H1 (cell line): ENCODE measurements at regions not wholly inside any gene's neighbourhood (a gene's known extent, or its start where the extent isn't known, plus 50 kb on each side); places are given as distances from the start of the nearest gene placed in this dataset.

ENCODE experiments used
- EGR1 ChIP-seq: IDR thresholded peaks from 2 replicates; pipeline ENCODE4 v1.6.1; 2011; ENCODE audit warnings: low read depth, low read length, borderline replicate concordance
- JUND ChIP-seq: IDR thresholded peaks from 2 replicates; pipeline ENCODE4 v1.6.1; 2011; ENCODE audit warnings: mild to moderate bottlenecking, improper control_type of control experiment, low read length
- MAFK ChIP-seq: IDR thresholded peaks from 2 replicates; pipeline ENCODE4 v1.6.1; 2012; ENCODE audit warnings: low read depth, mild to moderate bottlenecking, improper control_type of control experiment, low read length
- POLR2AphosphoS5 ChIP-seq: IDR thresholded peaks from 2 replicates; pipeline ENCODE4 v1.6.1; 2011; ENCODE audit warnings: low read depth, low read length
- POU5F1 ChIP-seq: IDR thresholded peaks from 2 replicates; pipeline ENCODE4 v1.6.1; 2011; ENCODE audit warnings: low read depth, mild to moderate bottlenecking, low read length, moderate library complexity
- RNF2 ChIP-seq: fragments of 200-900, 300-1000 bp; sonication (generic); IDR thresholded peaks from 2 replicates; pipeline ENCODE4 v1.7.1; 2016; ENCODE audit warnings: borderline replicate concordance, low read depth, mild to moderate bottlenecking, antibody characterized with exemption, low read length; ENCODE audit not compliant: poor library complexity, severe bottlenecking; ENCODE audit errors: missing control alignments
- SP2 ChIP-seq: IDR thresholded peaks from 2 replicates; pipeline ENCODE4 v1.6.1; 2012; ENCODE audit warnings: mild to moderate bottlenecking, low read length, inconsistent platforms
- SUZ12 ChIP-seq: fragments of 200-600 bp; sonication (generic); IDR thresholded peaks from 2 replicates; pipeline ENCODE4 v1.6.1; 2012; ENCODE audit warnings: mild to moderate bottlenecking, inconsistent platforms, low read length, moderate library complexity, mixed read lengths
- TF ChIP-seq, protein P1 (sequence below): fragments of 300-600 bp; sonication (generic); IDR thresholded peaks from 2 replicates; pipeline ENCODE4 v1.7.1; 2012; ENCODE audit warnings: low read length, moderate library complexity, mild to moderate bottlenecking, inconsistent platforms; ENCODE audit not compliant: insufficient replicate concordance

DNA sequence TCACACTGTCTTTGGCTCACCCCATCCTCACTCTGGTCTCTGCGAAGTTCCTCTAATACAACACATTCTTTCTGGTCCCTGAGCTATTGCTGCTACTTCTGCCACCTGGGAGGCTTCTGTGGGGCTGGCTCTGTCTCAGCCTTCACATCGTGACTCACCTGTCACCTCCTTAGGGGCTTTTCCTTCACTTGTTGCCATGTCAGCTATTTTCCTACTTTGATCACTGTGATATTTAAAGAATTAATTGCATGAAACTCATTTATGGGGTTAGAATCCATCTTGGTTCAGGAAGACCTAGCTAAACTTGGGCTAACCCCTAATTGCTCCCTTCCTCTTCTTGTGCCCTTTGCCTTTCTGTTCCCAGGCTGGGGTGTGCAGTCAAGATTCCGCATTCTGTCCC, 346.9 kb downstream of the WDR72 start (continued):
- TF ChIP-seq, protein P1, sequence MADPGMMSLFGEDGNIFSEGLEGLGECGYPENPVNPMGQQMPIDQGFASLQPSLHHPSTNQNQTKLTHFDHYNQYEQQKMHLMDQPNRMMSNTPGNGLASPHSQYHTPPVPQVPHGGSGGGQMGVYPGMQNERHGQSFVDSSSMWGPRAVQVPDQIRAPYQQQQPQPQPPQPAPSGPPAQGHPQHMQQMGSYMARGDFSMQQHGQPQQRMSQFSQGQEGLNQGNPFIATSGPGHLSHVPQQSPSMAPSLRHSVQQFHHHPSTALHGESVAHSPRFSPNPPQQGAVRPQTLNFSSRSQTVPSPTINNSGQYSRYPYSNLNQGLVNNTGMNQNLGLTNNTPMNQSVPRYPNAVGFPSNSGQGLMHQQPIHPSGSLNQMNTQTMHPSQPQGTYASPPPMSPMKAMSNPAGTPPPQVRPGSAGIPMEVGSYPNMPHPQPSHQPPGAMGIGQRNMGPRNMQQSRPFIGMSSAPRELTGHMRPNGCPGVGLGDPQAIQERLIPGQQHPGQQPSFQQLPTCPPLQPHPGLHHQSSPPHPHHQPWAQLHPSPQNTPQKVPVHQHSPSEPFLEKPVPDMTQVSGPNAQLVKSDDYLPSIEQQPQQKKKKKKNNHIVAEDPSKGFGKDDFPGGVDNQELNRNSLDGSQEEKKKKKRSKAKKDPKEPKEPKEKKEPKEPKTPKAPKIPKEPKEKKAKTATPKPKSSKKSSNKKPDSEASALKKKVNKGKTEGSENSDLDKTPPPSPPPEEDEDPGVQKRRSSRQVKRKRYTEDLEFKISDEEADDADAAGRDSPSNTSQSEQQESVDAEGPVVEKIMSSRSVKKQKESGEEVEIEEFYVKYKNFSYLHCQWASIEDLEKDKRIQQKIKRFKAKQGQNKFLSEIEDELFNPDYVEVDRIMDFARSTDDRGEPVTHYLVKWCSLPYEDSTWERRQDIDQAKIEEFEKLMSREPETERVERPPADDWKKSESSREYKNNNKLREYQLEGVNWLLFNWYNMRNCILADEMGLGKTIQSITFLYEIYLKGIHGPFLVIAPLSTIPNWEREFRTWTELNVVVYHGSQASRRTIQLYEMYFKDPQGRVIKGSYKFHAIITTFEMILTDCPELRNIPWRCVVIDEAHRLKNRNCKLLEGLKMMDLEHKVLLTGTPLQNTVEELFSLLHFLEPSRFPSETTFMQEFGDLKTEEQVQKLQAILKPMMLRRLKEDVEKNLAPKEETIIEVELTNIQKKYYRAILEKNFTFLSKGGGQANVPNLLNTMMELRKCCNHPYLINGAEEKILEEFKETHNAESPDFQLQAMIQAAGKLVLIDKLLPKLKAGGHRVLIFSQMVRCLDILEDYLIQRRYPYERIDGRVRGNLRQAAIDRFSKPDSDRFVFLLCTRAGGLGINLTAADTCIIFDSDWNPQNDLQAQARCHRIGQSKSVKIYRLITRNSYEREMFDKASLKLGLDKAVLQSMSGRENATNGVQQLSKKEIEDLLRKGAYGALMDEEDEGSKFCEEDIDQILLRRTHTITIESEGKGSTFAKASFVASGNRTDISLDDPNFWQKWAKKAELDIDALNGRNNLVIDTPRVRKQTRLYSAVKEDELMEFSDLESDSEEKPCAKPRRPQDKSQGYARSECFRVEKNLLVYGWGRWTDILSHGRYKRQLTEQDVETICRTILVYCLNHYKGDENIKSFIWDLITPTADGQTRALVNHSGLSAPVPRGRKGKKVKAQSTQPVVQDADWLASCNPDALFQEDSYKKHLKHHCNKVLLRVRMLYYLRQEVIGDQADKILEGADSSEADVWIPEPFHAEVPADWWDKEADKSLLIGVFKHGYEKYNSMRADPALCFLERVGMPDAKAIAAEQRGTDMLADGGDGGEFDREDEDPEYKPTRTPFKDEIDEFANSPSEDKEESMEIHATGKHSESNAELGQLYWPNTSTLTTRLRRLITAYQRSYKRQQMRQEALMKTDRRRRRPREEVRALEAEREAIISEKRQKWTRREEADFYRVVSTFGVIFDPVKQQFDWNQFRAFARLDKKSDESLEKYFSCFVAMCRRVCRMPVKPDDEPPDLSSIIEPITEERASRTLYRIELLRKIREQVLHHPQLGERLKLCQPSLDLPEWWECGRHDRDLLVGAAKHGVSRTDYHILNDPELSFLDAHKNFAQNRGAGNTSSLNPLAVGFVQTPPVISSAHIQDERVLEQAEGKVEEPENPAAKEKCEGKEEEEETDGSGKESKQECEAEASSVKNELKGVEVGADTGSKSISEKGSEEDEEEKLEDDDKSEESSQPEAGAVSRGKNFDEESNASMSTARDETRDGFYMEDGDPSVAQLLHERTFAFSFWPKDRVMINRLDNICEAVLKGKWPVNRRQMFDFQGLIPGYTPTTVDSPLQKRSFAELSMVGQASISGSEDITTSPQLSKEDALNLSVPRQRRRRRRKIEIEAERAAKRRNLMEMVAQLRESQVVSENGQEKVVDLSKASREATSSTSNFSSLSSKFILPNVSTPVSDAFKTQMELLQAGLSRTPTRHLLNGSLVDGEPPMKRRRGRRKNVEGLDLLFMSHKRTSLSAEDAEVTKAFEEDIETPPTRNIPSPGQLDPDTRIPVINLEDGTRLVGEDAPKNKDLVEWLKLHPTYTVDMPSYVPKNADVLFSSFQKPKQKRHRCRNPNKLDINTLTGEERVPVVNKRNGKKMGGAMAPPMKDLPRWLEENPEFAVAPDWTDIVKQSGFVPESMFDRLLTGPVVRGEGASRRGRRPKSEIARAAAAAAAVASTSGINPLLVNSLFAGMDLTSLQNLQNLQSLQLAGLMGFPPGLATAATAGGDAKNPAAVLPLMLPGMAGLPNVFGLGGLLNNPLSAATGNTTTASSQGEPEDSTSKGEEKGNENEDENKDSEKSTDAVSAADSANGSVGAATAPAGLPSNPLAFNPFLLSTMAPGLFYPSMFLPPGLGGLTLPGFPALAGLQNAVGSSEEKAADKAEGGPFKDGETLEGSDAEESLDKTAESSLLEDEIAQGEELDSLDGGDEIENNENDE = no peak
- TF ChIP-seq POU5F1 = no peak
- no peak for TF ChIP-seq SP2
- no peak for TF ChIP-seq POLR2AphosphoS5
- TF ChIP-seq JUND = no peak
- TF ChIP-seq MAFK = no peak
- no peak for TF ChIP-seq EGR1
- TF ChIP-seq RNF2 = no peak
- TF ChIP-seq SUZ12 = no peak
